Body of pancreas (tissue), 4 donors: ENCODE measurements at regions not wholly inside any gene's neighbourhood (a gene's known extent, or its start where the extent isn't known, plus 50 kb on each side); places are given as distances from the start of the nearest gene placed in this dataset.

ENCODE experiments used
- CTCF ChIP-seq, 7 experiments: fragments of 450-650 bp in 4 of 7; fragments of 200-600 bp in 3 of 7; sonication (generic) in 3 of 7; IDR thresholded peaks; one replicate each; pipeline ENCODE4 v1.5.1; 2016 to 2019; ENCODE audit warnings: antibody characterized with exemption in 7 of 7
- POLR2A ChIP-seq, 3 donors: fragments of 450-650 bp; IDR thresholded peaks; one replicate each; pipeline ENCODE4 v1.6.1; 2016; ENCODE audit warnings: antibody characterized with exemption in 3 of 3, mild to moderate bottlenecking in 2 of 3

GRCh38 chr21:19914028-19914427 lies 1084.2 kb upstream of the NCAM2 start:
- TF ChIP-seq CTCF (IDR thresholded peaks at IDR 0.05) (no peak), POLR2A (IDR thresholded peaks at IDR 0.05) (no peak)
